Activated CD4-positive, alpha-beta T cell treated with anti-CD3 and anti-CD28 coated beads for 36 hours (primary cell): ENCODE measurements at regions not wholly inside any gene's neighbourhood (a gene's known extent, or its start where the extent isn't known, plus 50 kb on each side); places are given as distances from the start of the nearest gene placed in this dataset.

Experiments used
- ATAC-seq: fragments of 200-7000 bp; cut with Tn5 transposase; one replicate; pipeline ENCODE4 v1.10.0; 2021; ENCODE audit warnings: mild to moderate bottlenecking, moderate library complexity
- CTCF ChIA-PET: fragments of 350-600 bp; sonication (Branson Sonifier 250); formaldehyde crosslinking; loops from one replicate; lab custom pipeline; 2021; ENCODE audit warnings: antibody characterized with exemption; lab: Charles Lee
- POLR2A ChIA-PET: fragments of 350-600 bp; sonication (Branson Sonifier 250); formaldehyde crosslinking; loops from one replicate; lab custom pipeline; 2021; ENCODE audit warnings: antibody characterized with exemption, inconsistent platforms; lab: Charles Lee
- DNase-seq: peaks from one replicate; pipeline ENCODE4 v3.0.0-alpha.2; 2020
- H3K27ac Mint-ChIP-seq: one replicate; pipeline ENCODE4 v1.8.0; 2021; ENCODE audit warnings: mixed read lengths
- H3K27me3 Mint-ChIP-seq: one replicate; pipeline ENCODE4 v1.8.0; 2021; ENCODE audit warnings: mixed read lengths
- H3K36me3 Mint-ChIP-seq: one replicate; pipeline ENCODE4 v1.8.0; 2021; ENCODE audit warnings: low read depth, mixed read lengths
- H3K4me1 Mint-ChIP-seq: one replicate; pipeline ENCODE4 v1.8.0; 2021; ENCODE audit warnings: mixed read lengths
- H3K4me3 Mint-ChIP-seq: one replicate; pipeline ENCODE4 v1.8.0; 2021; ENCODE audit warnings: mild to moderate bottlenecking, moderate library complexity, mixed read lengths
- H3K9me3 Mint-ChIP-seq: one replicate; pipeline ENCODE4 v1.8.0; 2021; ENCODE audit warnings: low read depth, mixed read lengths
- intact Hi-C, 2 experiments: fragments of 100-400 bp; cut with DNase I in 1 of 2; cut with micrococcal nuclease in 1 of 2; formaldehyde crosslinking; loops; one replicate each; pipeline versions ENCODE4 v1.14.2 to v1.15.1; 2022 to 2024; cut with DNase I, micrococcal nuclease

DNA sequence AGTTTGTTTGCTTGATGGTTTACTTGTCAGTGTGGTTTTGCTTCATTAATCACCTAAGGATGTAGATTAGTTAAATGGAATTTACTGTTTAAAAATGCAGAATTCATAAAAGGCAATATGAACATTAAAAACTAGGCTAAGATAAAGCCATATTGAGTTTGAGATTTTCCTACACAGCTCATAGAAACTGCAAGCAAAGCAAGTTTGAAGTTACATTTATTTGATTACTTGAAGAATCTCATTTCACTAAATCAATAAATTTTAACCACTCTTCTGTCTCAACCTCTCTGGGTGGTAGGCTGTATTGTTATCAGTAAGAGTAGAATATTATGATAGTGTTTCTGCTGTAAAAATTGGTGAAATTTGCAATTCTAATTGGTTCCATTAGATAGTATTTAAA lies 1180.7 kb upstream of the SLC10A2 start:
- no peak overlapping the region for H3K27ac Mint-ChIP-seq
- intact Hi-C loops: no loop called here
- ChIA-PET CTCF (no interaction called here), POLR2A (no interaction called here)
- no peaks in the 10 kb centered on the region for H3K27me3 Mint-ChIP-seq
- DNase-seq: no peak
- H3K4me3 Mint-ChIP-seq: no peak overlapping the region
- H3K36me3 Mint-ChIP-seq: no peaks in the 10 kb centered on the region
- ATAC-seq: no peak
- no peaks in the 10 kb centered on the region for H3K4me1 Mint-ChIP-seq
- H3K9me3 Mint-ChIP-seq: peaks cover 5% of the 10 kb centered on the region

DNA sequence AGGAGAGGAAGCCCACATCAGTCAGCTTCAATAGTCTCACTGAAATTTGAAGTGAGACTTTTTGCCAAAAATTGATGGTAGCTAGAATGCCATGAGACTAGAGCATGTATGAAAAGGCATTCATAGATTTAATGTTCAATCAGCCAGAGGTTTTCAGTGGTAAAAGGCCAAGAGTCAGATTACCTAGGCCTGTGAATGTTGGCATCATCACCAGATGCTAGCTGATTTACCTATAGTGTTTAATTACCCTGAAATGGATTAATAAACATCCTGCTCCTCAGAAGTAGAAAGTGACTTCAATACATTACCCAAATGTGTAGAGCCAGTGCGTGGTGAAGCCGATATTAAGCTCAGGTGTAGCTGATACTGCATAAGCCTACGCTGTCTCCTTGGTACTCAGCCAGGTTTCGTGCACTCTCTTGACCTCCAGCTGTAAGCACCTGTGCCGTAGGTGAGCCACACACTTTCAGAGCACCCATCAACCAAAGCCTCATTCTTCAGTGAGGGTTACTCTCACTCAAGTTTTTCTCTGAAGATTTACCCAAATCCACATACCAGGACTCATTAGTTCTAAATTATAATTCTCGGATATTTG lies 1140.3 kb upstream of the SLC10A2 start:
- H3K4me1 Mint-ChIP-seq: no peaks in the 10 kb centered on the region
- intact Hi-C loops: no loop called here
- H3K27me3 Mint-ChIP-seq: no peaks in the 10 kb centered on the region
- ChIA-PET POLR2A (no interaction called here), CTCF (no interaction called here)
- H3K4me3 Mint-ChIP-seq: no peak overlapping the region
- no peak overlapping the region for H3K27ac Mint-ChIP-seq
- ATAC-seq: no peak
- H3K36me3 Mint-ChIP-seq: no peaks in the 10 kb centered on the region
- no peak for DNase-seq
- H3K9me3 Mint-ChIP-seq: peaks cover 13% of the 10 kb centered on the region

- CTCF ChIA-PET: no interaction called here
- no peaks in the 10 kb centered on the region for H3K36me3 Mint-ChIP-seq
- H3K27ac Mint-ChIP-seq: no peak overlapping the region
- peaks cover 13% of the 10 kb centered on the region for H3K9me3 Mint-ChIP-seq
- intact Hi-C loops: no loop called here
- ATAC-seq (no peak), DNase-seq (no peak)
- no peaks in the 10 kb centered on the region for H3K4me1 Mint-ChIP-seq
- POLR2A ChIA-PET: no interaction called here
- no peak overlapping the region for H3K4me3 Mint-ChIP-seq
- no peaks in the 10 kb centered on the region for H3K27me3 Mint-ChIP-seq
Observed at GRCh38 chr13:104204177-104204576, 1138.0 kb upstream of the SLC10A2 start.

GRCh38 chr13:104198801-104199200 lies 1132.6 kb upstream of the SLC10A2 start:
- Mint-ChIP-seq H3K9me3 (no peaks in the 10 kb centered on the region), H3K27me3 (no peaks in the 10 kb centered on the region), H3K4me3 (no peak overlapping the region), H3K4me1 (no peaks in the 10 kb centered on the region), H3K36me3 (no peaks in the 10 kb centered on the region), H3K27ac (no peak overlapping the region)
- ChIA-PET POLR2A (no interaction called here), CTCF (no interaction called here)
- intact Hi-C loops: no loop called here
- DNase-seq (no peak), ATAC-seq (no peak)

GRCh38 chr13:104196611-104197010 lies 1130.4 kb upstream of the SLC10A2 start:
- no peaks in the 10 kb centered on the region for H3K4me1 Mint-ChIP-seq
- ATAC-seq (no peak), DNase-seq (no peak)
- no peak overlapping the region for H3K27ac Mint-ChIP-seq
- intact Hi-C loops: no loop called here
- no peak overlapping the region for H3K4me3 Mint-ChIP-seq
- H3K36me3 Mint-ChIP-seq: no peaks in the 10 kb centered on the region
- H3K27me3 Mint-ChIP-seq: no peaks in the 10 kb centered on the region
- CTCF ChIA-PET: no interaction called here
- POLR2A ChIA-PET: no interaction called here
- no peaks in the 10 kb centered on the region for H3K9me3 Mint-ChIP-seq

DNA sequence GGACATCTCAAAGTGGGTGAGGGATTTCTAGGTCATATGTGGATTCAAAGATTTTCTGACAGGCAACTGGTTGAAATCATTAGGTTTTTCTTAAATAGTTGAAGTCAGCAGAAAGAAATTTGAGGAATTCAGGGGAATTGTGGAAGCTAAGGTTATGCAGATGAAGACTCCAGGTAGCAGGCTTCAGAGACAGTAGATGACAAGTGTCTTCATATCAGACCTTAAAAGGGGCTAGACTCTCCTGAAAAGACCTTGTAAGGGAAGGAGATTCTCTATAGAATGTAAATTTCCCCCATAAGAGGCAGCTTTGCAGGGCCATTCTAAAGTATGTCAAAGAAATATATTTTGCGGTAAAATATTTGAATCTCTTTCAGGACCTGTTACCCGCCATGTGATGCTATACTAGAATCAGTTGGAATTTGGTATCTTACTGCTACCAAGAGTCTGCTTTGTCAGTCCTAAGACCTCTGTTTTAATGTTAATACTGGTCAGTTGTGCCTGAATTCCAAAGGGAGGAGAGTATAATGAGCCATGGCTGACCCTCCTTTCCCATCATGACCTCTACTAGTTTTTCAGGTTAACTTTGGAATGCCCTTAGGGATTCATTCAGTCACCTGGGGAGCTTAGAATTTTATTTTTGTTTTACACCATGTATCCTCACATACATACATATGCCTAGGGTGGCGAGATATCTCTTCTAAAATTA lies 1115.5 kb upstream of the SLC10A2 start:
- no peaks in the 10 kb centered on the region for H3K27me3 Mint-ChIP-seq
- H3K9me3 Mint-ChIP-seq: peaks cover 5% of the 10 kb centered on the region
- no peak for ATAC-seq
- H3K4me3 Mint-ChIP-seq: no peak overlapping the region
- H3K36me3 Mint-ChIP-seq: no peaks in the 10 kb centered on the region
- intact Hi-C loops: no loop called here
- CTCF ChIA-PET: interaction anchor here (0.6 kb wide), 1 partner anchor 25 kb away, joined by 5 read pairs; no protein-coding TSS in a partner anchor
- H3K27ac Mint-ChIP-seq: no peak overlapping the region
- no peaks in the 10 kb centered on the region for H3K4me1 Mint-ChIP-seq
- DNase-seq: no peak
- POLR2A ChIA-PET: no interaction called here

- Mint-ChIP-seq H3K4me1 (no peaks in the 10 kb centered on the region), H3K27ac (no peak overlapping the region), H3K9me3 (no peaks in the 10 kb centered on the region), H3K36me3 (no peaks in the 10 kb centered on the region), H3K27me3 (no peaks in the 10 kb centered on the region), H3K4me3 (no peak overlapping the region)
- POLR2A ChIA-PET: no interaction called here
- ATAC-seq: no peak
- intact Hi-C loops: no loop called here
- CTCF ChIA-PET: no interaction called here
- DNase-seq: no peak
Observed at GRCh38 chr13:104170980-104171555, 1104.9 kb upstream of the SLC10A2 start.

- intact Hi-C loops: no loop called here
- ChIA-PET CTCF (no interaction called here), POLR2A (no interaction called here)
- Mint-ChIP-seq H3K4me3 (no peak overlapping the region), H3K27me3 (no peaks in the 10 kb centered on the region), H3K4me1 (no peaks in the 10 kb centered on the region), H3K9me3 (peaks cover 1% of the 10 kb centered on the region), H3K27ac (no peak overlapping the region), H3K36me3 (no peaks in the 10 kb centered on the region)
- DNase-seq (no peak), ATAC-seq (no peak)
Observed at GRCh38 chr13:104163866-104164630, 1097.8 kb upstream of the SLC10A2 start.

DNA sequence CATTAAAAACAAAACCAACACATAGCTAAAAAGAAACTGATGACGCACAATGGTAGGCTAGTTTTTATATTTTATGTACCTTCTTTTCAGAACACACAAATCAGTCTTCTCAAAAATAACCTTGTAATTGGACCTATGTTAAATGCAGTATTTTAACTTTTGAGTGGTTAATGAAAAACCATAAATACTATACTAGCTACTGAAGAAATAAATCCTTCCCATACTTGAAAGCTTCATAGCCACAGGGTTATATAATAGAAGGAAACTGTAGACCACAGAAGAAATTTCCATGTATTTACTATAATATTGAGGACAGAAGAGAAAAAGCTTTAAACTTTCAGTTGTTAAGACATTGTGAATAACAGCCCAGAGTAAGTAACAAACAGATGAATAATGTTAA lies 1094.3 kb upstream of the SLC10A2 start:
- H3K27ac Mint-ChIP-seq: no peak overlapping the region
- intact Hi-C loops: no loop called here
- no peaks in the 10 kb centered on the region for H3K4me1 Mint-ChIP-seq
- CTCF ChIA-PET: interaction anchor here (1.1 kb wide), 1 partner anchor 20 kb away, joined by 3 read pairs; no protein-coding TSS in a partner anchor
- H3K36me3 Mint-ChIP-seq: no peaks in the 10 kb centered on the region
- no peaks in the 10 kb centered on the region for H3K27me3 Mint-ChIP-seq
- ATAC-seq: no peak
- DNase-seq: no peak
- H3K4me3 Mint-ChIP-seq: no peak overlapping the region
- peaks cover 1% of the 10 kb centered on the region for H3K9me3 Mint-ChIP-seq
- POLR2A ChIA-PET: no interaction called here

GRCh38 chr13:104143760-104144416 lies 1077.7 kb upstream of the SLC10A2 start:
- Mint-ChIP-seq H3K27me3 (no peaks in the 10 kb centered on the region), H3K9me3 (peaks cover 2% of the 10 kb centered on the region), H3K4me1 (no peaks in the 10 kb centered on the region), H3K36me3 (no peaks in the 10 kb centered on the region), H3K27ac (no peak overlapping the region), H3K4me3 (no peak overlapping the region)
- ATAC-seq (no peak), DNase-seq (no peak)
- CTCF ChIA-PET: no interaction called here
- POLR2A ChIA-PET: no interaction called here
- intact Hi-C loops: no loop called here

GRCh38 chr13:104140552-104140951 lies 1074.3 kb upstream of the SLC10A2 start:
- no peak overlapping the region for H3K27ac Mint-ChIP-seq
- no peak for DNase-seq
- intact Hi-C loops: no loop called here
- ChIA-PET CTCF (interaction anchor here (0.6 kb wide), 1 partner anchor 17 kb away, joined by 3 read pairs; no protein-coding TSS in a partner anchor), POLR2A (no interaction called here)
- ATAC-seq: no peak
- H3K27me3 Mint-ChIP-seq: no peaks in the 10 kb centered on the region
- no peaks in the 10 kb centered on the region for H3K4me1 Mint-ChIP-seq
- peaks cover 5% of the 10 kb centered on the region for H3K9me3 Mint-ChIP-seq
- no peak overlapping the region for H3K4me3 Mint-ChIP-seq
- H3K36me3 Mint-ChIP-seq: no peaks in the 10 kb centered on the region
